GM12874 (cell line): ENCODE measurements at regions not wholly inside any gene's neighbourhood (a gene's known extent, or its start where the extent isn't known, plus 50 kb on each side); places are given as distances from the start of the nearest gene placed in this dataset.

ENCODE experiments used
- CTCF ChIP-seq: IDR thresholded peaks from 2 replicates; pipeline ENCODE4 v1.5.1; 2011; ENCODE audit warnings: low read depth, mild to moderate bottlenecking, control low read depth, low read length, moderate library complexity; ENCODE audit not compliant: insufficient read depth

GRCh38 chr14:32254952-32255679 lies 52.0 kb upstream of the RNU6-8 start:
- TF ChIP-seq CTCF: peak; percentile 68

- no peak for TF ChIP-seq CTCF
Observed at GRCh38 chr14:32255789-32256188, 52.7 kb upstream of the RNU6-8 start.

- no peak for TF ChIP-seq CTCF
Observed at GRCh38 chr14:32256576-32256975, 53.5 kb upstream of the RNU6-8 start.

GRCh38 chr14:32258336-32258993 lies 55.4 kb upstream of the RNU6-8 start:
- TF ChIP-seq CTCF: no peak

- no peak for TF ChIP-seq CTCF
Observed at GRCh38 chr14:32259368-32260013, 56.4 kb upstream of the RNU6-8 start.

- no peak for TF ChIP-seq CTCF
Observed at GRCh38 chr14:32263939-32264567, 61.0 kb upstream of the RNU6-8 start.

- no peak for TF ChIP-seq CTCF
Observed at GRCh38 chr14:32265584-32265983, 62.5 kb upstream of the RNU6-8 start.
